ENCODE measurements at regions not wholly inside any gene's neighbourhood (a gene's known extent, or its start where the extent isn't known, plus 50 kb on each side); places are given as distances from the start of the nearest gene placed in this dataset.

DNA sequence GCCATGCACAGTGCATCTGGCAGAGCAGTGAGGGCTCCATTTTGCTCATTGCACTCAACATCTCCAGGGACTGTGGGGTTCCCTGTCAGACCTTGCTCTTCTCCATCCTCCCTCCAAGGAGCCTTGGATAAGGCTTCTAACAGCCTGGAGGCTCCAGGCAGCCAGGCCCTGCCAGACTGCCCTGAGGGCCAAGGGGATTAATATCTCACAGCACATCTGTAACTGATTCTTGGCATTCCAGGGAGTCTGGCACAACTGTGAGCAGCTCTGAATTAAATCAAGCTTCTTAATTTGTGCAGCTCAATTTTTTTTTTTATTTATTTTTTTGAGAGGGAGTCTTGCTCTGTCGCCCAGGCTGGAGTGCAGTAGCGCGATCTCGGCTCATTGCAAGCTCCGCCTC is 224.5 kb upstream of the PGRMC2 start:
- TF ChIP-seq, protein P1, sequence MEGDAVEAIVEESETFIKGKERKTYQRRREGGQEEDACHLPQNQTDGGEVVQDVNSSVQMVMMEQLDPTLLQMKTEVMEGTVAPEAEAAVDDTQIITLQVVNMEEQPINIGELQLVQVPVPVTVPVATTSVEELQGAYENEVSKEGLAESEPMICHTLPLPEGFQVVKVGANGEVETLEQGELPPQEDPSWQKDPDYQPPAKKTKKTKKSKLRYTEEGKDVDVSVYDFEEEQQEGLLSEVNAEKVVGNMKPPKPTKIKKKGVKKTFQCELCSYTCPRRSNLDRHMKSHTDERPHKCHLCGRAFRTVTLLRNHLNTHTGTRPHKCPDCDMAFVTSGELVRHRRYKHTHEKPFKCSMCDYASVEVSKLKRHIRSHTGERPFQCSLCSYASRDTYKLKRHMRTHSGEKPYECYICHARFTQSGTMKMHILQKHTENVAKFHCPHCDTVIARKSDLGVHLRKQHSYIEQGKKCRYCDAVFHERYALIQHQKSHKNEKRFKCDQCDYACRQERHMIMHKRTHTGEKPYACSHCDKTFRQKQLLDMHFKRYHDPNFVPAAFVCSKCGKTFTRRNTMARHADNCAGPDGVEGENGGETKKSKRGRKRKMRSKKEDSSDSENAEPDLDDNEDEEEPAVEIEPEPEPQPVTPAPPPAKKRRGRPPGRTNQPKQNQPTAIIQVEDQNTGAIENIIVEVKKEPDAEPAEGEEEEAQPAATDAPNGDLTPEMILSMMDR (IDR thresholded peaks at IDR 0.05; ENCODE audit: low read depth, low read length), result no peak
- H3K27me3 ChIP-seq (ENCODE audit: control insufficient read depth, insufficient read depth, low read length), result no peaks in the 10 kb centered on the region
- no peak for DNase-seq (ENCODE audit: low read depth, low spot score)
- H3K4me3 ChIP-seq (ENCODE audit: low read depth, low read length), result no peak overlapping the region
- ChIA-PET POLR2A (no interaction called here), CTCF (no interaction called here)
- H3K9me3 ChIP-seq (ENCODE audit: control insufficient read depth, insufficient read depth, low read length), result no peaks in the 10 kb centered on the region
- no peak overlapping the region for H3K27ac ChIP-seq (ENCODE audit: low read depth, low read length)

DNA sequence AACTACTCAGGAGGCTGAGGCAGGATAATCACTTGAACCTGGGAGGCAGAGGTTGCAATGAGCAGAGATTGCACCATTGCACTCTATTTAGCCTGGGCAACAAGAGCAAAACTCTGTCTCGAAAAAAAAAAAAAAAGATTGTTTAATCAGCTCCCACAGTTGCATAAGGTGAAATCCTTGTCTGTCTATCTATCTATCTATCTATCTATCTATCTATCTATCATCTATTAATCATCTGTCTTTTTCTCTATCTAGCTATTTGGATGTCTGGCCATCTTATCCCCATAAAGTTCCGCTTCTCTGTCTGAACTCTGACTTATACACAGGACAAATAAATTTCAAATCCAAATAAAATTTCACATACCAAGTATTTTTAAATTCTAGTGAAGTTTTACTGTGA is 223.2 kb upstream of the PGRMC2 start:
- TF ChIP-seq, protein P1 (IDR thresholded peaks at IDR 0.05; ENCODE audit: low read depth, low read length), result no peak
- CTCF ChIA-PET, result no interaction called here
- POLR2A ChIA-PET, result no interaction called here

DNA sequence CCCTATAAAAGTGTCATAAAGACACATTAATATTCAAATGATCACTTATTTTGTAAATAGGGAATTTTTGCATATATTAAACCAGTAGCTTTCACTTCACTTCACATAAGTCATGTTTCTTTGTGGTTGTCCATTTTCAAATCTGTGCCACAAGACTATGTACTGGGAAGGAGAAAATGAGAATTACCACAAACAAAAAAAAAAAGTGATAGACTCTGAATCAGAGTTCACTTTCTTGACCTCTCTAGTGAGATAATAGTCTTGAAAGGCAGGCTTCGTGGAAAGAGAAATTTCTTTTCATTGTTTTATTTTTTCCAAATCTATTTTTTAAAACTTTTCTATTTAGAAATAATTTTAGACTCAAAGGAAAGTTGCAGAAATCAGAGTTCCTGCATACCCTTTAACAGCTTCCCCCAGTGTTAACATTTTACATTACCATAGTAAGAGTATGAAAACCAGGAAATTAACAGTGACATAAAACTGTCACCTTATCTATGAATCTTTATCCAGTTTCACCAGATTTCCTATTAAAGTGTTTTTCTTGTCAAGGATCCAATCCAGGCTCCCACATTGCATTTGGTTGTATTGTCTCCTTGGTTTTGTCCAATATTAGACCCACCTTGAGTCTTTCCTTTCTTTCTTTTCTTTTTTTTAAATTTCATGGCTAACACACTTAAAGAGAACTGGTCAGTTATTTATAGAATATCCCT is 215.4 kb upstream of the PGRMC2 start:
- ChIA-PET POLR2A (no interaction called here), CTCF (interaction anchor here (0.9 kb wide), 1 partner anchor 47 kb away, joined by 3 read pairs; no protein-coding TSS in a partner anchor)
- H3K9me3 ChIP-seq (ENCODE audit: control insufficient read depth, insufficient read depth, low read length), result peaks cover 17% of the 10 kb centered on the region; the same call in 1 of the 2 replicates
- no peak for DNase-seq (ENCODE audit: low read depth, low spot score)
- H3K27ac ChIP-seq (ENCODE audit: low read depth, low read length), result no peak overlapping the region
- no peaks in the 10 kb centered on the region for H3K27me3 ChIP-seq (ENCODE audit: control insufficient read depth, insufficient read depth, low read length)
- TF ChIP-seq, protein P1 (IDR thresholded peaks at IDR 0.05; ENCODE audit: low read depth, low read length), result no peak
- no peak overlapping the region for H3K4me3 ChIP-seq (ENCODE audit: low read depth, low read length)

More for the DNA sequence above, 223.2 kb upstream of the PGRMC2 start:
- no peak overlapping the region for H3K4me3 ChIP-seq (ENCODE audit: low read depth, low read length)
- no peaks in the 10 kb centered on the region for H3K27me3 ChIP-seq (ENCODE audit: control insufficient read depth, insufficient read depth, low read length)
- no peak for DNase-seq (ENCODE audit: low read depth, low spot score)
- H3K27ac ChIP-seq (ENCODE audit: low read depth, low read length), result no peak overlapping the region
- no peaks in the 10 kb centered on the region for H3K9me3 ChIP-seq (ENCODE audit: control insufficient read depth, insufficient read depth, low read length)

DNA sequence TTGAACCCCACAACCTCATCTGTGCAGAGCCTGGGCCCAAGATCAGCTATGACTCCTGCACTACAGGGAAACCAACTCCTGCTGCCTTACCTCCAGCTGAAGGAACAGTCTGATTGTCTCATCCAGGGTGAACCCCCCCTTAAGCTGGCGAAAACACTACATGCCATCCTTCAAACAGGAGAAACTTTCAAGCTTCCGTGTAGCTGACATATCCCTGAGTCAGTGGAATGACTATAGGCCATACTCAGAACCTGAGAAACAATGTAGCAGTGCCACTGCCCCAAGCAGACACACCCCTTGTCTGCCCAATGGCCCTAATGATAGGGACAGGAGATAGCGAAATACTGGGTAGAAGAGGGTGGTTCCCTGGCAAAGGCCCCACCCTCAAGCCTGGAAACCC is 213.6 kb upstream of the PGRMC2 start:
- ChIA-PET POLR2A (no interaction called here), CTCF (interaction anchor here (2.2 kb wide), 1 partner anchor 47 kb away, joined by 7 read pairs; no protein-coding TSS in a partner anchor)
- no peak for DNase-seq (ENCODE audit: low read depth, low spot score)
- peaks cover 17% of the 10 kb centered on the region; the same call in 1 of the 2 replicates for H3K9me3 ChIP-seq (ENCODE audit: control insufficient read depth, insufficient read depth, low read length)
- no peak overlapping the region for H3K4me3 ChIP-seq (ENCODE audit: low read depth, low read length)
- no peak overlapping the region for H3K27ac ChIP-seq (ENCODE audit: low read depth, low read length)
- H3K27me3 ChIP-seq (ENCODE audit: control insufficient read depth, insufficient read depth, low read length), result no peaks in the 10 kb centered on the region
- TF ChIP-seq, protein P1 (IDR thresholded peaks at IDR 0.05; ENCODE audit: low read depth, low read length), result no peak

DNA sequence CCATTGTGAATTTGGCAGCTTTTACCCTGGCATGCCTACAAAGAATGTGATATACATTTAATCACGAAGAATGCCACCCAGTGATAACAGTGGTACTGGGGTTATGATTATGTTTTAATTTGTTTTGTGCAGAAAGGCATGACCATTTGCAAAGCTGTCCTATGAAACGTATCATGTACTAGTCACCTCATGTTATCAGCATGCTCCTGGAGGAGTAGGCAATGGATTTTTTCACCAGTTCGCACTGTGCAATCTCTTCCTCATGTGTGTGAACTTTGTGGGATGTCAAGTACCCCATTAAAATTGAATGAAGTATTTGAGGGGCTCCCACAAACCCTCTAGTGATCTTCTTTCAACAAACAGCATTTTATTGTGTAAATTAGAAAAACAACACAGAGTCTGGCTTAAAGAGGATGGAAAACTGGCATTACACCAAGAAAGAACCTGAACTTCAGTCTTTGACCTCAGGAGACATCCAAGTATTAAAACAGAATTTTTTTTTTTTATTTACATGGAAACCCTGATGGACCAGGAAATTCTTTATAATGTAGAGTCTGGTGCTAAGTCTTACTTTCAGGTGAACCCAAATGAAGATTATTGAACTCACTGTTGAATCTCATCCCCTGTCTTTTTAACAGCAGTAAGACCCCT is 200.6 kb upstream of the PGRMC2 start:
- no peak overlapping the region for H3K27ac ChIP-seq (ENCODE audit: low read depth, low read length)
- ChIA-PET CTCF (interaction anchor here (0.9 to 1.7 kb wide), 2 partner anchors 33 to 34 kb away, joined by 3 to 10 read pairs; no protein-coding TSS in a partner anchor), POLR2A (no interaction called here)
- TF ChIP-seq, protein P1 (IDR thresholded peaks at IDR 0.05; ENCODE audit: low read depth, low read length), result no peak
- no peak overlapping the region for H3K4me3 ChIP-seq (ENCODE audit: low read depth, low read length)
- no peak for DNase-seq (ENCODE audit: low read depth, low spot score)
- no peaks in the 10 kb centered on the region for H3K9me3 ChIP-seq (ENCODE audit: control insufficient read depth, insufficient read depth, low read length)
- H3K27me3 ChIP-seq (ENCODE audit: control insufficient read depth, insufficient read depth, low read length), result no peaks in the 10 kb centered on the region

Data from AG04450 (cell line).